ENCODE measurements at regions not wholly inside any gene's neighbourhood (a gene's known extent, or its start where the extent isn't known, plus 50 kb on each side); places are given as distances from the start of the nearest gene placed in this dataset.
"Not testable (repeated sequence)": the region's sequence is repeated elsewhere in the genome, so short reads cannot be mapped to it uniquely, and the experiment has no call there.

GRCh38 chr3:145333427-145333826, 827.6 kb downstream of the PLOD2 start:
- TF ChIP-seq, protein P1, sequence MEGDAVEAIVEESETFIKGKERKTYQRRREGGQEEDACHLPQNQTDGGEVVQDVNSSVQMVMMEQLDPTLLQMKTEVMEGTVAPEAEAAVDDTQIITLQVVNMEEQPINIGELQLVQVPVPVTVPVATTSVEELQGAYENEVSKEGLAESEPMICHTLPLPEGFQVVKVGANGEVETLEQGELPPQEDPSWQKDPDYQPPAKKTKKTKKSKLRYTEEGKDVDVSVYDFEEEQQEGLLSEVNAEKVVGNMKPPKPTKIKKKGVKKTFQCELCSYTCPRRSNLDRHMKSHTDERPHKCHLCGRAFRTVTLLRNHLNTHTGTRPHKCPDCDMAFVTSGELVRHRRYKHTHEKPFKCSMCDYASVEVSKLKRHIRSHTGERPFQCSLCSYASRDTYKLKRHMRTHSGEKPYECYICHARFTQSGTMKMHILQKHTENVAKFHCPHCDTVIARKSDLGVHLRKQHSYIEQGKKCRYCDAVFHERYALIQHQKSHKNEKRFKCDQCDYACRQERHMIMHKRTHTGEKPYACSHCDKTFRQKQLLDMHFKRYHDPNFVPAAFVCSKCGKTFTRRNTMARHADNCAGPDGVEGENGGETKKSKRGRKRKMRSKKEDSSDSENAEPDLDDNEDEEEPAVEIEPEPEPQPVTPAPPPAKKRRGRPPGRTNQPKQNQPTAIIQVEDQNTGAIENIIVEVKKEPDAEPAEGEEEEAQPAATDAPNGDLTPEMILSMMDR (IDR thresholded peaks at IDR 0.05; ENCODE audit: low read depth, low read length, missing input control), result not testable (repeated sequence)
- TF ChIP-seq JUND (IDR thresholded peaks at IDR 0.05); RAD21 (IDR thresholded peaks at IDR 0.05); REST (IDR thresholded peaks at IDR 0.05); HNF4A (conservative IDR thresholded peaks at IDR 0.05); RXRA (IDR thresholded peaks at IDR 0.05); MAX (IDR thresholded peaks at IDR 0.05); TAF1 (conservative IDR thresholded peaks at IDR 0.05); YY1 (IDR thresholded peaks at IDR 0.05); NR2F2 (IDR thresholded peaks at IDR 0.05); EGR1 (IDR thresholded peaks at IDR 0.05; ENCODE audit: low read depth in 2 of 2): not testable (repeated sequence)
- TF ChIP-seq, protein P2, sequence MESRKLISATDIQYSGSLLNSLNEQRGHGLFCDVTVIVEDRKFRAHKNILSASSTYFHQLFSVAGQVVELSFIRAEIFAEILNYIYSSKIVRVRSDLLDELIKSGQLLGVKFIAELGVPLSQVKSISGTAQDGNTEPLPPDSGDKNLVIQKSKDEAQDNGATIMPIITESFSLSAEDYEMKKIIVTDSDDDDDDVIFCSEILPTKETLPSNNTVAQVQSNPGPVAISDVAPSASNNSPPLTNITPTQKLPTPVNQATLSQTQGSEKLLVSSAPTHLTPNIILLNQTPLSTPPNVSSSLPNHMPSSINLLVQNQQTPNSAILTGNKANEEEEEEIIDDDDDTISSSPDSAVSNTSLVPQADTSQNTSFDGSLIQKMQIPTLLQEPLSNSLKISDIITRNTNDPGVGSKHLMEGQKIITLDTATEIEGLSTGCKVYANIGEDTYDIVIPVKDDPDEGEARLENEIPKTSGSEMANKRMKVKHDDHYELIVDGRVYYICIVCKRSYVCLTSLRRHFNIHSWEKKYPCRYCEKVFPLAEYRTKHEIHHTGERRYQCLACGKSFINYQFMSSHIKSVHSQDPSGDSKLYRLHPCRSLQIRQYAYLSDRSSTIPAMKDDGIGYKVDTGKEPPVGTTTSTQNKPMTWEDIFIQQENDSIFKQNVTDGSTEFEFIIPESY (IDR thresholded peaks at IDR 0.05), result not testable (repeated sequence)
